RPMI7951 (cell line): ENCODE measurements at regions not wholly inside any gene's neighbourhood (a gene's known extent, or its start where the extent isn't known, plus 50 kb on each side); places are given as distances from the start of the nearest gene placed in this dataset.

ENCODE experiments used
- DNase-seq: peaks from one replicate; pipeline ENCODE4 v3.0.0-alpha.2; 2012; ENCODE audit warnings: low read depth

DNA sequence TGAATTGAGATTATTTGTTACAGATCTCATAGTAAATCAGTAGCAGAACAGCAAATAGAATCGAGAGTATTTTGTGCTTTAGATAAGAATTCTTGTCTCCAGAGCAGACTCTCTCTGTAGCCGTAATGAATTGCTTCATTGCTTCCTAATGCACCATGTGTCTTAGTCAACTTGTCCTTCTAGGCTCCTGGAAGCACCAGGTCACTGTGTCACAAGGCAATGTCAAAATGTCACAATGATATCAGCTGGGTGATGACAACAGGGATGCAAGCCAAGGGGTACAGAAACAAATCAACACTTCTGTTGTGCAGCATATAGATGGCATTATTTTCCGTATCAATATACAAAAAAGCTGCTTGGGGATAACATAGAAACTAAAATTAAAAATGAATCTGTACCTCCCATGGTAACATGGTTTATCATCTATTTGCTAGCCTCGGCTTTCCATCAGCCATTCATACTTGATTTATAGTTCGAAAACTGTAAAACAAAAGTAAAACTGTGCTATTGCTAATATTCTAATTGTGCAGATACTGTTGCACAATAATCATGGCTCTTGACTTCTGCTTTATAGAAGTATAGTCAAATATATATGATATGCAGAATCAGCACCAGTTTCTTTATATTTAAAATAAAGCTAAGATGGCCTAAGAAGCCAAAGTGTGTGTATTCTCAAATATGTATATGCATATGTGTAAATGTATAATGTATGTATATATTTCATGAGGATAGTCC, 435.9 kb upstream of the TLE4 start:
- no peak for DNase-seq

DNA sequence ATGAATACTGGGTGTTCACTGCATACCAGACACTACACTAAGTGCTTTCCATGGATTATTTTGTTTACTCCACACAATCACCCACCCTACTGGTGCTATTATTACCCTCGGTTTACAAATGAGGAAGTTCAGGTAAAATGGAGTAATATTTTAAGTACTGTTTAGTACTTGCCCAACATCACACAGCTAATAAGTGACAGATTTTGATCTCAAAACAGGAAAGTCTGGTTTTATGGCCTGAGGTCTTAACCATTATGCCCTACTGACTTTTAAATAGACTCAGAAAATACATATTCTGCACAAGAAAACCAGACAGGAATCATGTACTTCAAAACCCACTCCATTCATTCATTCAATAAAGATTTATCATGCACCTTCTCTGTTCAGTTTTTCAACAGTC, 431.0 kb upstream of the TLE4 start:
- DNase-seq: no peak

DNA sequence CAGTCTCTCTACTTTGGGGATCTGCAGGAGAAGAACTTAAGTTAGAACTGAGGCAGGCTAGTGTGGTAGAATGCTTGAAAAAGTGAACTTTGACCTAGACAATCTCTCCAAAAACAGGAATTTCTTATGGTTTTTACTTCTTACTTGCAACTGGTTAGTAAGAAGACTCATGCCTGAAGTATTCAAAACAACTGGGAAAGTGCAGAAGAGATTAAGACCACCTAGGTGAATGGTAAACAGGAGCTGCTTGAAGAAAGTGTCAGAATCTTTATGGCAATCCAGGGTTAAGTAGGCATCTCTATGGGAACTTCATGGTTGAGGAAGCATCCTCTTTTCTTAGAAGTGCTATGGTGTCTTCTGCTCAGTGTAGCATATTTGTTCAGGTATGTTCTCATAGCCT, 428.6 kb upstream of the TLE4 start:
- no peak for DNase-seq

DNA sequence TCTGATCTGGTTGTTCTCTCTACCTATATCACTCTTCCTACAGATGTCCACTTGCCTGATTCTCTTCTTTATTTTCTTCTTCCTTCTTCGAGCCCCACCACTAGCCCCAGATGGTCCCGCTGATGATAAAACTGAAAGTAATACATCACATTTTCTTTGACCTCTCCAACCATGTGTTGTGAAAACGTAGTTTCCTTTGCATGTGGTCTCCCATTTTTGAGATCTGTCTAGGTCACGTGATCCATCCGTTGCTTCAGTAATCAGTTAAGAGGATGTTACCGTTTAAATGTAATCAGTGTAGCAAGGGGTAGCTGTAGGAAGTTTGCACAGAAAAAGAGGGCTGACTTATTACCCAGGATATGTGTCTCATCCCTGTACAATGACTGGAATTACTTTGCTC, 426.3 kb upstream of the TLE4 start:
- DNase-seq: peak; percentile 8

DNA sequence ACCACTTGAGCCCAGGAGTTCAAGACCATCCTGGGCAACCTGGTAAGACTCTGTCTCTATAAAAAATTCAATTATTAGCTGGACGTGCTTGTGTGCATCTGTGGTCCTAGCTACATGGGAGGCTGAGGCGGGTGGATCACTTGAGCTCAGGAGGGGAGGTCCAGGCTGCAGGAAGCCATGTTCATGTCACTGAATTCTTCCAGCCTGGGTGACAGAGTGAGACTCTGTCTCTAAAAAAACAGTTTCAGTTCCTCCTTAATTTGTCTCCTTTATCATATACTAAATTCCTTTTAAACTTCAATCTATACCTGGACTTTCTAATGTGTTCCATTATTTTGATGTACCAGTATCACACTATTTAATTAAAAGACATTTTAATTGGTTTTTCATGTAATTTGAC, 422.2 kb upstream of the TLE4 start:
- no peak for DNase-seq

DNA sequence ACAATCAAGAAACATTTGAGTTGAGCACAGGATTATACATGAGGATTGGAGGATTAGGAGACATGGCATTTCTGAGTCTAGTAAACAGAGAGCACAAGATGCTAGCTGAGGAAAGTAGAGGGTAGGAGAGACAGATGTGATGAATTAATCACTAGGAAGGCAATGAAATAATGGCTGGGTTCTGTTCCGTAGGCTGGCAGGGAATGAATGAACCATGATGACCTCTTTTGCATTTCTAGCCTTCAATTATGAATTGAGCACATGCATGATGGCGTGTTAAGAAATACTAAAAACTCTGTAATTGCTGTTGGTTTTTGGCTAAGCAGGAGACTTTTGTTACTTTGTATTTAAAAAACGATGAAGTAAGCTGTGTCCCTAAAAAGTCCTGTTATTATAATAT, 420.0 kb upstream of the TLE4 start:
- no peak for DNase-seq

DNA sequence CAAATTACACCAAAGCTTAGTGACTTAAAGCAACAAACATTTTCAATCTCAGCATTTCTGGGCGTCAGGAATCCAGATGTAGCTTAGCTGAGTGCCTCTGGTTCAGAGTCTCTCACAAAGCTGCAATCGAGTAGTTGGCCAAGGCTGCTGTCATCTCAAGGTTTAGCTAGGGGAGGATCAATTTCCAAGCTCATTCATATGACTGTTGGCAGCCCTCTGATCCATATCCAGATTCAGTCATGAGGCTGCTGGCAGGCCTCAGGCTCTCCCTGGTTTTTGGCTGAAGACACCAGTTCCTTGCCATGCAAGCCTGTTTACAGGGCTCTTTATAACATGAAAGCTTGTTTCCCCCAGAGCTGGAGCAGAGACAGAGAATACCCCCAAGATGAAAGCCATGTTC, 419.5 kb upstream of the TLE4 start:
- DNase-seq: no peak

DNA sequence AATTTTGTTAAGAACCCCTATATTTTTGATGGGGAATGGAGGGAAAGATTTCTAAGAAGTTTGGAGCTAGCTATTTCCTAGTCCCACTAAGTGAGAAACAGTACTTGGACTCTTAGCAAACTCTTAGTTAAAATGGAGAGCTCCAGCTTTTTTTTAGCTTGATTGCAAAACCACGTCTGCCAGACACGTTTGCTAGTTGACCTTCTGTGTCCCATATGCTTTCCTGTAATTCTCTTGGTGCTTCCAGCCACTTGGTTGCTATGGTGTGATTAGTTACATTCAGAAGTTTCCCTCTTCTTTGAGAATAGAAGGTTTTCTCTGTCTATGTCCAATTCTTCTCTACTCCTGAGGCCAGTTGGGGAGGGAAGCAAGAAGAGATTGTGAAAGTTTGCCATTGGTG, 417.0 kb upstream of the TLE4 start:
- peak; percentile 19 for DNase-seq

DNA sequence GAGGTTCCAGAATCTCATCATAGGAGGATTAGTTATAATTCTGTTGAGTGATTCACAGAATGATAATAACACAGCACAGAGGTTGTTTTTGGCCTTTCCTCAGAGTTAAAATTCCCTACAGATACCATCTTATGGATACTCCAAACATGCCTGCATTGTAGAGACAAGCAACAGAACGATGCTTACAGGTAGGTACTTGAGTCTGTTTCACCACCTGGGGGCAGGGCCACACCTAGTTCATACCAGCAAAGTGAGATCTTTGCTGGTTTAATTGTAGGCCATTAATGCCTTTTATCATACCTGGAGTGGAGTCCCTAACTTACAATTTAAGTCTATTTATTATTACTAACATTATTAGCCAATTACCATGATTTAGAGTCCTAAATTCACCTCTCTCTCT, 416.5 kb upstream of the TLE4 start:
- no peak for DNase-seq

DNA sequence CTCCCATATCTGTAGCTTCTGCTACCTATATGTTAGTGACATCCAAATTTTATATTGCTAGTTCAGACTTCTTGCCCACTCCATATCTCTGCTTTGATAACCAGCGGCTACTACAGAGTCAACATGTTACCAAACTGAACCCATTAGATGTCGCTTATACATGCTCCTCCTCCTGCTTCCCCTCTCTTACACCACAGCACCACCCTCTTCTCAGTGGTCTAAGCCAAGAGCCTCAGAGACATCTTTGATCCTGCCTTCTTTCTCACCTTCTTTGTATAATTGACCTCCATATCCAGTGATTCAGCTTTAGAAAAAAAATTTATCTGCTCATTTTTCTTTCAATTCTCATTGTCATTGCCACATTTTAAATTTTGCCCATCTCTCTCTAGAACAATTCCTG, 408.2 kb upstream of the TLE4 start:
- DNase-seq: no peak

DNA sequence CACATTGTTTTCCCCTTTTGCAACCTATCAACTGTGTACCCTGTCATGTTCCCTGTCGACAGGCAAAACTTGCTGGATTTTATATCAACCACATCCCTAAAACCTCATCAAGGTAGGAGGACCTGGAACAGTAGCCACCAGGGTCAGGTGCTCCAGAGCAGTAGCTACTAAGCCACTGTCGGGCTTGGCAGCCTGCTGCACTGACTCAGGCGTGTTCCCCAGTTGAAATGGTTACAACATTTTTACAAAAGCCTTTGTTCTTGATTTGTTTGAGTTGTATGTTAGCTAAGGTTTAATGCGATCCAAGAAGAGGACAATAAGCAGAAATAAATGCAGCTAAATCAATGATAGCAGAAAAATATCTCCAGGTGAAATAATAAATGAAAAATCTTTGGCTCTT, 407.4 kb upstream of the TLE4 start:
- DNase-seq: peak; percentile 6

DNA sequence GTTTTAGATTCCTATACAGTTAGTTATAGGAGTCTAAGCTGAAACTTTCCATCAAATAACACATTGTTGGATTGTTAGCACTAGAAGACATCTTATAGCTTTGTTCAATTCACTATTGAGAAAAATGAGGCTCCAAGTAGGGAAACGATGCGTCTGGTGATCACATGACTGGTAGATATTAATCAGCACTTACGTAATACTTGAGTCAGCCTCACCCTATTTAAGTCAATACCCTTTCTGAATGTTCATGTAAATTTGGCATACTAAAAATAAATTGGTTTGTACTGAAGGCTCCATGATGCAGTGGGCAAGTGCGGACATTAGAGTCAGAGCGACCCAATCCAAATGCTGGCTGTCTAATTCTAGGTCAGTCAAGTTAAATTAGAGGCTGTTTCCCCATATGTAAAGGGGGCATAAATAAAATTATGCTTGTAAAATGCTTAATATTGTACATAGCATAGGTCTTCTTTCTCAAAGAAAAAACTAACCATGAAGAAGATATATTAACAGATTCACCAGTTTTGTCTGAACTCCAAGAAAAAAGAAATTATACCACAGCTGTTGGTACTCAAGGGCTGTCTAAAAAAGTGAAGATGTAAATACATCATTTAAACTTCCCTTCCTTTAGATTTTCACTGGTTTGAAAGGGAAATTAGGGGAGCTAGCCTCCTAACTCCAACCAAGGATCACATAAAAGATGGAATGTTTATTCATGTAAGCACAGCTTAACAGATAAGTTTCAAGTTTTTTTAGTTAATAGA, 406.6 kb upstream of the TLE4 start:
- peak; percentile 56 for DNase-seq

DNA sequence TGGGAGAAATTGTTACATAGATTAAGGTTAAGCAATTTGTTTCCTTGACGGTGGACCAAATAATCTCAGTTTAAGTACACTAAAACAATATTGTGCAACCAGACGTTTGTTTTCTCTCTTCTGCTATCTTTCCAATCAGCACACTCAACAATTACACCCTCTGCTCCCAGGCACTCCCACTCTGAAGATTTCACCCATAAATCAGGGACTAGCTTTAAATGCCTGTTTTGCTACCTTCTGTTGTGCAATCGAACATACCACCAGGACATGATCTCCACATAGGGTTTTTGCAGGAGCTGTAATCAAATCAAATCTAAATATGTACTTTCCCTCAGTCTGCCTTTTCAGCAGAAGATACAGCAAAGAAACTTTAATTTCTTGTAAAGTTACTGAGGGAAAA, 405.8 kb upstream of the TLE4 start:
- peak; percentile 35 for DNase-seq

DNA sequence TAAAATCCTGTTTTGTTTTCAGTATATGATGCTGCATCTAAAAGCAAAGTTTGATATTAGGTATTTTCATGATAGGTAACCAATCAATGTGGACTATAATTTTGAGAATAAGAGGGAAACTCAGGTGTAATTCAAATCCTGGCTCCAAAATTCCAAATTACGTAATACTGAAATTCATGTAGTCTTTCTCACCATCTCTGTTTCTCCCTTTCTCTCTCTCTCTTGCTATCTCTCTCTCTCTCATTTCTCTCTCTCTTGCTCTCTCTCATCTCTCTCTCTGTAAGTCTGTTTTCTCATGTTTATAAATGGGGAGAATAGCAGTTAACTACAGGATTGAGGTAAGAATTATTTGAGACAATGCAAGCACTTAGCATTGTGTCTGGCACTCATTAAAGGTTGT, 401.1 kb upstream of the TLE4 start:
- DNase-seq: no peak

DNA sequence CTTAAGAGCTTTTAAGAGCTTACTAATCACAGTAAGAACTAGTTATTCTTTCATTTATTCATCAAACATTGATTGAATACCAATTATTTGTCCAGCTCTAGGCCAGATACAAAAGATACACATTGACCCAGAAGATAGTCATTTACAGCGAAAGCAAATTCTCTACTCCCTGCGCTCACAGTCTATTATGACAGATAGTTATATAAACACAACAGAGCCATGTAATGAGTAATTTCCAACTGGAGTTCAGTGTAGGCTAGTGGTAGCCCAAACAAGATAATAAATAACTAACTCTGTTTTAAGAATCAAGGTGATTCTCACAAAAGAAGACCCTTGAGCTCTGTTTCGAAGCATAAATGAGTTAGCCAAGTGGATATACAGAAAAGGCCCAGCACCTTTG, 397.8 kb upstream of the TLE4 start:
- no peak for DNase-seq

DNA sequence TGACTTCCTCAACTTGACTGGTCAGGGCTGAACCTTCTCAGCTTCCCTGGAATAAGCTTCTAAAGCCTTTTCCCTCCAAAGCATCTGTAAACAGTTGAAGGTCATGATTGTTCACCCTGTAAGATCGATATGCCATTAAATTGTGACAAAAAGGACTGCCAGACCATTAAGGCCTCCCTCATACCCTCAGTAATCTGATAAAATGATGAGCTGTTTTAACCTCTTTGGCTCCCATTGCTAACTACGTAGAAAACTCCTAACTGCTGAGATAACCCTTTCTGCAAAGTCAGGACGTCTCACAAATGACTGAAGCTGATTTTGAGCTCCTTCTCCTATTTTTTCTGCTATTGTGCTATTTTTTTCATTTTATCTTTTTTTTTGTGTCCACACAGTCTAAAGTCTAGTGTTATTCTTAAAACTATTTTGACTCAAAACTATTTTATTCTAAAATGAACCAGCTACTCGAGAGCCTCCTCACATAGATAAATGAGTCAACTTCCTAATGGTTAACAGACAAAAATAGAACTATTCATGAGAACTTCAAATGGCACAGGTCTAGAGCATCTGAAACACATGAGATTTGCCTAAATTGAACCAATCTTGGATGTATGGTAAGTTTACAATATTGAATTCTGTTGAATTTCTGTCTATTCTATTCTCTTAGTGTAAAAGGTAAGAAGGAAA, 395.6 kb upstream of the TLE4 start:
- DNase-seq: peak; percentile 16

DNA sequence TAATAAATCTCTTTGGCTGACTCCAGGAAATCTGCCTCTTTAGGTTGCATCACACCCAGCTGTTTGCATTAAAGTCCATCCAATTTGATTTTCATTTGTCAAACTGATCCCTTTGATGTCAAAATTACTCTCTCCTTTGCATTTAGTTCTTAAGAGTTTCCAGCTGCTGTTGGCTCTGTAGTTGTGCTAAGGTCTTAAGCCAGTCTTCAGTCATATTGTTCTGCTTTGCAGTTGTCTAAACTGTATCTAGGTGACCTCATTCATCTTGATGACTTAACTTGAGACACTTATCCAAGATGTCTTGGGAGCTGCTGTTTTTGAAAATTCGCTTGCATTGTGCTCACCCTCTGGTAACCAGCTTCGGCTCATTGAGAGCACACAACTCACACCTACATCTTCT, 386.9 kb upstream of the TLE4 start:
- peak; percentile 58 for DNase-seq

DNA sequence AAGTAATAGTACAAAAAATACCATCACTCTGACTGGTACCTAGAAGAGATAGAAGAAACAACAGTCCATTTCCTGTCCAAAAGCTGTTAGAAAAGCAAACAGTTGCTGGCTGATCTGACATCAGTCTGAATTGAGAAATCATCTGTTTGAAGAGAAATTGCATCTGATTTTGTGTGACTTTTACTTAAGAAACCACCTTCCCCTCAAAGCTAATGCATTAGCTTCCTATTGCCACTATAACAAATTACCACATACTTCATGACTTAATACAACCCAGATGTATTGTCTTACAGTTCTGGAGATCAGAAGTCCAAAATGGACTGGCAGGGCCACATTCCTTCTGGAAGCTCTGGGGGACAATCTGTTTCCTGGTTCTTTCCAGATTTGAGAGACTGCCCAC, 385.9 kb upstream of the TLE4 start:
- DNase-seq: peak; percentile 51

DNA sequence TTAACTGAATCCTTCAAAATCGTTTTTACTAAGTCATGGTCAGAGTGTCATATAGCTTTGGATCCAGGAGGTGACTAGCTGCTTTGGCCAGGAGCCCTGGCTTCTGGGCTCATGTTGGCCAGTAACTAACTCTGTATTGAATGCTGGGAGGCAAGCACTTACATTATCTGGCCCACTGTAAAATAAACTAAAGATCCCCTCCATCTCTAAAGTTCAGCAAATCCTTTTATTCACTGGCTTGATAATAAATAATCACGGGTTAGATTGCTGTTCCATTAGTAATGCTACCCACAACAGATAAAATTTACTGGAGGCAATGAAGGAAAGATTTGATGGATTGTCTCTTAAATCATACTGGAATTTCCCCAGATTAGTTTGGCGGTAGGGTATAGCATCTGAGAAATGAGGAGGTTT, 382.2 kb upstream of the TLE4 start:
- peak; percentile 81 for DNase-seq

DNA sequence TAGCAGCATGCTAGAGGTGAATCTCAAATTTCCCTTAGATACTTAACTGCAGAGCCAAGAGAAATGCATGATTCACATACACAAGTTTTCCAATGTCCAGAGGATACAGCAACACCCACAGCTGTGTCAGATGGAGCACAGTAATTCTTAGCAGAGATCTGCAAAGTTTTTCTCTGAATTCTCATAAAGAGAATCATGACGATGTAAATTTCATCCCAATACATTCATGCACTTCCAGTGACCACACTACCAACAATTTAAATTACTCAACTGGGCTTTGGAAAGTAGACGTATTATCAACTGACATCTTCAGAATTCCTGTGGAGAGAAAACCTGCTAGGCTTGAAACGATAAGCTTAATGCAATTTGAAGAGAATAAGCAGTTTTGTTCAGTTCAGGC, 378.8 kb upstream of the TLE4 start:
- peak; percentile 65 for DNase-seq

DNA sequence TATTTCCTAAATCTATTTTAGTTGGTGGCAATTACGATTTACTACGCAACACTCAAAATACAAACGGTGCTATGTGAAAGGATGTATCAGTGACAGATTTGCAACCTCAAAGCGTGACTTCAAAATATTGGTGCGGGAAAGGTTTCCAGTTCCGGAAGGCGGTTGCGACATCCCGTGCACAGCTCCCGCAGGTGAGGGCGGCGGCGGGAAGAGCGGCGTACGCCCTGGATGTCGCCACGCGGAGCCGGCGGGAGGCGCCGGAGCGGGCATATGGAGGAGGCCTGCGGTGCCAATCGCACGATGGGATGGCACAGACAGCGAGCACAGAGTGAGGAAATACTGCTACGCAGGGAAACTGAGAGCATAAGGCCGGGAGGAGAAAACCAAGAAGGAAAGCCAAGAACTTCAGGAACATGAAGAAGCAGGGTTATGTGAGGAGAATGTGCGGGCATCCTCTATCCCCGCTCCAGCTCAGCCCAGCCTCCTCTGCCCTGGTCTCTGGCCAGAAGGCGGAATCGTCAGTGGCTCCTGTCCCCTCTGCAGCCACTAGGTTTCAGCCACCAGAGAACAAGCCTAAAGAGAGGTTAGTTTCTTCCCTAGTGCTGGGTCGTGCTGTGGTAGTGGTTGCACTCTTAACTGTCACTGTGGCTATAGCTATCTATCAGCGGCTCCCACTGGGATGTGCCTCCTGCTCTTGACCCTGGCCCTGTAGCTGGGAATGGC, 378.1 kb upstream of the TLE4 start:
- DNase-seq: peak; percentile 10

DNA sequence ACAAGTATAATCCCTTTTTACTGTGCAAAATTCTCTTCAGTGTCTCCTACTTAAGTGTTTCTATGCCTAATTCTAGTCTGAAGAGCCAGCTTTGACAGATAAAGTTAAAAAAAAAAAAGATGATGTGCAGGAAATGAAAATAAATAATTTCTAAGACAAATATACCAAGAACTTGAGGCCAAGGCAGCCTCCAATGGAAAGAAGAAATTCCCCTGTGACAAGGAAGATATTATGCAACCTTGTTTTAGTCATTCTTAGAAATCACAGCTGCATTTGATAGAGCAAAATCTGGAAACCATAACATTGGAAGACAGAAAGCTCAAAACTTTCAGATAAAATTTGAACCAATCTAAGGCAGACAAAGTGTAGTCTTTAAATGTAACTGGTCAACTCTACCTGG, 375.9 kb upstream of the TLE4 start:
- DNase-seq: peak; percentile 57
